CD4-positive, alpha-beta T cell (primary cell): ENCODE measurements at regions not wholly inside any gene's neighbourhood (a gene's known extent, or its start where the extent isn't known, plus 50 kb on each side); places are given as distances from the start of the nearest gene placed in this dataset.

Experiments used
- ATAC-seq: fragments of 200-7000 bp; cut with Tn5 transposase; one replicate; pipeline ENCODE4 v1.10.0; 2022; ENCODE audit warnings: mild to moderate bottlenecking; ENCODE audit not compliant: poor library complexity
- CTCF ChIA-PET: fragments of 350-600 bp; sonication (Branson Sonifier 250); formaldehyde crosslinking; loops from one replicate; lab custom pipeline; 2021; ENCODE audit warnings: antibody characterized with exemption, inconsistent platforms; lab: Charles Lee
- POLR2A ChIA-PET: fragments of 350-600 bp; sonication (Branson Sonifier 250); formaldehyde crosslinking; loops from one replicate; lab custom pipeline; 2021; ENCODE audit warnings: antibody characterized with exemption, inconsistent platforms; lab: Charles Lee
- DNase-seq, 14 experiments: peaks; one replicate each; pipeline ENCODE4 v3.0.0-alpha.2; 2013 to 2020; ENCODE audit warnings: mixed read lengths in 2 of 14
- H3K27ac ChIP-seq, 2 donors: one replicate each; pipeline versions ENCODE4 v1.5.1 to v1.7.0; 2013; ENCODE audit warnings: low read length in 2 of 2, low read depth in 1 of 2, mild to moderate bottlenecking in 1 of 2
- H3K27me3 ChIP-seq, 2 experiments: 1 replicate in 1 of 2; 2 replicates in 1 of 2; pipeline versions ENCODE4 v1.6.1 to v1.7.0; 2013; ENCODE audit warnings: low read length in 2 of 2, control low read depth in 1 of 2, mild to moderate bottlenecking in 1 of 2, moderate library complexity in 1 of 2; ENCODE audit not compliant: insufficient read depth in 2 of 2, control insufficient read depth in 1 of 2
- H3K36me3 ChIP-seq: one replicate; pipeline ENCODE4 v1.6.1; 2013; ENCODE audit warnings: low read length, control low read depth; ENCODE audit not compliant: insufficient read depth
- H3K4me1 ChIP-seq: one replicate; pipeline ENCODE4 v1.6.1; 2013; ENCODE audit warnings: low read length, control low read depth; ENCODE audit not compliant: insufficient read depth
- H3K4me3 ChIP-seq: one replicate; pipeline ENCODE4 v1.5.1; 2013; ENCODE audit warnings: mild to moderate bottlenecking, low read length, moderate library complexity
- H3K9me3 ChIP-seq, 2 experiments: 1 replicate in 1 of 2; 2 replicates in 1 of 2; pipeline versions ENCODE4 v1.6.1 to v1.7.0; 2013; ENCODE audit warnings: low read length in 2 of 2, mild to moderate bottlenecking in 2 of 2, control low read depth in 1 of 2, moderate library complexity in 1 of 2; ENCODE audit not compliant: control insufficient read depth in 1 of 2, insufficient read depth in 1 of 2
- H3K27ac Mint-ChIP-seq: one replicate; pipeline ENCODE4 v1.8.0; 2020; ENCODE audit warnings: mixed read lengths
- H3K27me3 Mint-ChIP-seq: one replicate; pipeline ENCODE4 v1.8.0; 2021; ENCODE audit warnings: mixed read lengths
- H3K36me3 Mint-ChIP-seq: one replicate; pipeline ENCODE4 v1.8.0; 2021; ENCODE audit warnings: low read depth, mixed read lengths
- H3K4me1 Mint-ChIP-seq: one replicate; pipeline ENCODE4 v1.8.0; 2021; ENCODE audit warnings: low read depth, mixed read lengths
- H3K4me3 Mint-ChIP-seq: one replicate; pipeline ENCODE4 v1.8.0; 2020; ENCODE audit warnings: mild to moderate bottlenecking, mixed read lengths
- H3K9me3 Mint-ChIP-seq: one replicate; pipeline ENCODE4 v1.8.0; 2020; ENCODE audit warnings: mixed read lengths
- intact Hi-C, 2 experiments: fragments of 100-400 bp; cut with DNase I in 1 of 2; cut with micrococcal nuclease in 1 of 2; formaldehyde crosslinking; loops; one replicate each; pipeline versions ENCODE4 v1.15.1 to v1.9.0; 2023 to 2025; cut with DNase I, micrococcal nuclease
- TF ChIP-seq, protein P1 (sequence below): fragments of 200-600 bp; IDR thresholded peaks from one replicate; pipeline ENCODE4 v1.8.0; 2022; ENCODE audit warnings: antibody characterized with exemption, mild to moderate bottlenecking

DNA sequence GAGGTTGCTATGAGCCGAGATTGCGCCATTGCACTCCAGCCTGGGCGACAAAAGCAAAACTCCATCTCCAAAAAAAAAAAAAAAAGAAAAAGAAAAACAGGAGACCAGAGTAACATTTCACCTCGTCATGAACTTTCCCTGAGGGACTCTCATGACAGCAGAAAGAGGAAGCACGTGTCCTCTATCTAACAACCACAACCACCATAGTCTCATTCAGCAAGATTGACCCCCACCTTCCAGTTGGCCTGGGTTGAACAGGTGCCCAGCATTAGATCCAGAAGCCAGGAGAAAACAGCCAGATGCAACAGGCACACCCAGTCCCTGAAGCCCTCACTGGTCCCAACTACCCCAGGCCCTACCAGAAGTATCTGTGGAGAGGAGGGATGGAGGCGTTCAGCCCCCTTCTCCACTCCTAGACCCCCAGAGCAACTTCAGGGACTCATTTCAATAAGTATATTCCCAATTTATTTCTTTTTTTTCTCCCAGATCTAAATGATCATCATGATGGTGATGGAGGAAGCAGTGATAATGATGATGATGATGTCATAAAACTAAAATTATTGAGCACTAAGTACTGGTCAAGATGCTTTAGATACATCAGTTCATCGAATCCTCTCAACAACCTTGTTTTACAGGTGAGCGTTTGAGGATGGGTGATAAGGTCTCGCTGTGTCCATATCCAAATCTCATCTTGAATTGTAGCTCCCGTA, 235.0 kb downstream of the EFCAB11 start:
- Histone ChIP-seq H3K4me1 (peaks cover 80% of the 10 kb centered on the region), H3K36me3 (no peaks in the 10 kb centered on the region), H3K27me3 (no peaks in the 10 kb centered on the region), H3K4me3 (no peak overlapping the region), H3K9me3 (no peaks in the 10 kb centered on the region), H3K27ac (peak overlapping the region; percentile 85 to 88)
- peak in 3 of 14 experiments; percentile 50 to 59 (median 58) for DNase-seq
- H3K4me3 Mint-ChIP-seq: peak overlapping the region; percentile 65
- H3K36me3 Mint-ChIP-seq: peaks cover 4% of the 10 kb centered on the region
- no peak for ATAC-seq
- TF ChIP-seq, protein P1, sequence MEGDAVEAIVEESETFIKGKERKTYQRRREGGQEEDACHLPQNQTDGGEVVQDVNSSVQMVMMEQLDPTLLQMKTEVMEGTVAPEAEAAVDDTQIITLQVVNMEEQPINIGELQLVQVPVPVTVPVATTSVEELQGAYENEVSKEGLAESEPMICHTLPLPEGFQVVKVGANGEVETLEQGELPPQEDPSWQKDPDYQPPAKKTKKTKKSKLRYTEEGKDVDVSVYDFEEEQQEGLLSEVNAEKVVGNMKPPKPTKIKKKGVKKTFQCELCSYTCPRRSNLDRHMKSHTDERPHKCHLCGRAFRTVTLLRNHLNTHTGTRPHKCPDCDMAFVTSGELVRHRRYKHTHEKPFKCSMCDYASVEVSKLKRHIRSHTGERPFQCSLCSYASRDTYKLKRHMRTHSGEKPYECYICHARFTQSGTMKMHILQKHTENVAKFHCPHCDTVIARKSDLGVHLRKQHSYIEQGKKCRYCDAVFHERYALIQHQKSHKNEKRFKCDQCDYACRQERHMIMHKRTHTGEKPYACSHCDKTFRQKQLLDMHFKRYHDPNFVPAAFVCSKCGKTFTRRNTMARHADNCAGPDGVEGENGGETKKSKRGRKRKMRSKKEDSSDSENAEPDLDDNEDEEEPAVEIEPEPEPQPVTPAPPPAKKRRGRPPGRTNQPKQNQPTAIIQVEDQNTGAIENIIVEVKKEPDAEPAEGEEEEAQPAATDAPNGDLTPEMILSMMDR: no peak
- no peaks in the 10 kb centered on the region for H3K27me3 Mint-ChIP-seq
- ChIA-PET CTCF (interaction anchor here (1.1 to 2.3 kb wide), 3 partner anchors 17 to 129 kb away, joined by 3 to 18 read pairs (median 3); no protein-coding TSS in a partner anchor), POLR2A (interaction anchor here (3.0 to 3.9 kb wide), 2 partner anchors 78 to 100 kb away, joined by 32 to 71 read pairs; no protein-coding TSS in a partner anchor)
- H3K9me3 Mint-ChIP-seq: peaks cover 3% of the 10 kb centered on the region
- H3K27ac Mint-ChIP-seq: peak overlapping the region; percentile 95
- H3K4me1 Mint-ChIP-seq: peaks cover 85% of the 10 kb centered on the region
- intact Hi-C loops: loop anchor here (1.0 to 5.0 kb wide), 7 partner anchors 15 to 303 kb away; no protein-coding TSS in a partner anchor

DNA sequence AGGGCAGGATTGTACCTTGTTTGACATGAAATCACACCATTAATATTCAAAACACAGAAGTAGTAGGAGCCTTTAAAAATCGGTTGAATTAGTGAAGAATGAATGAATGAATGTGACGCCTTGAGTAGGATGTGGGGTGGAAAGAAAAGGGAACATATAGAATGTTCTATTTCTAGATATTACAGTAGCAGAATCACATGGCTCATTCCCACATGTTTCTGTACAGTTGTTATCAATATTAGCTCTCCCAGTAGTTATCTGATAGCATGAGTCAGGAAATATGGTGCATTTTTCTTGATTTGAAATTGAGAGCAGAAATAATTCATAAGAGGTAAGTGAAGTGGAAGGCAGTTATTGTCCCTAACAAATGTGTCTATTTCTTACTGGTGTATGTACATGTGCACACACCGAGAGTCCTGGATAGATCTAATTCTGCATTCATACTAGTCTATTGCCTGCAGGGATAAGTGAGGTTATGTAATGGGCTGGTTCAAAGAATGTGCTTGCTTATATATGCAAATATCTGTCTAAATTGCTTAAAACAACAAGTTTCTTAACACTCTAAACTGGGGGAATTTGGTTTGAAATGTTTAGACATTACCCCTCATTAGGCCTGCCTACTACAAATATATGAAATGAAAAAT, 245.4 kb downstream of the EFCAB11 start:
- Mint-ChIP-seq H3K4me3 (no peak overlapping the region), H3K27me3 (no peaks in the 10 kb centered on the region), H3K36me3 (no peaks in the 10 kb centered on the region), H3K9me3 (peaks cover 7% of the 10 kb centered on the region), H3K27ac (no peak overlapping the region), H3K4me1 (peaks cover 13% of the 10 kb centered on the region)
- no peaks in the 10 kb centered on the region for H3K27me3 ChIP-seq
- no peak overlapping the region for H3K27ac ChIP-seq
- DNase-seq (no peak), ATAC-seq (no peak)
- no peak overlapping the region for H3K4me3 ChIP-seq
- ChIA-PET POLR2A (interaction anchor here (2.7 kb wide), 1 partner anchor 12 kb away, joined by 14 read pairs; no protein-coding TSS in a partner anchor), CTCF (no interaction called here)
- no peaks in the 10 kb centered on the region for H3K4me1 ChIP-seq
- H3K36me3 ChIP-seq: no peaks in the 10 kb centered on the region
- H3K9me3 ChIP-seq: peaks cover 0 to 10% of the 10 kb centered on the region in 2 experiments
- TF ChIP-seq, protein P1: no peak
- intact Hi-C loops: no loop called here

DNA sequence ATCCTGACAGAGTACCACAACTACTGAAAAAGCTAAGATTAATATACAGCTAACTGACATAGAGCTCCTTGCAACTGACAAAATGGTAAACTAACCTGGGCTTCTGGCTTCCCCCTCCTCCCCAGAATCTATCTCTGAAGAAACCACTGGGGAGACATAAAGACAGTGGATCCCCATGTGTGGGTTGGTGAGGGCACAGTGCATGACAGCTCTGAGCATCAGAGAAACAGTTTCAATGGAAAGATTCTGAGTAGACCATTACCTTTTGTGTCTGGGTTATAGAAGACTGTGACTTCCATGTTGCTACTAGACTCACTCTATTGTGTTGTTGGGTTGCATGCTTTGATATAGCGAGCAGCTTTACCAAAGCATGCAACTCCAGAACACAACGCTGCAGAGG, 247.4 kb downstream of the EFCAB11 start:
- H3K9me3 ChIP-seq: peaks cover 0 to 7% of the 10 kb centered on the region in 2 experiments
- no peaks in the 10 kb centered on the region for H3K27me3 Mint-ChIP-seq
- H3K4me1 Mint-ChIP-seq: peaks cover 31% of the 10 kb centered on the region
- no peak for ATAC-seq
- H3K36me3 ChIP-seq: no peaks in the 10 kb centered on the region
- DNase-seq: no peak
- no peaks in the 10 kb centered on the region for H3K36me3 Mint-ChIP-seq
- peaks cover 9% of the 10 kb centered on the region for H3K9me3 Mint-ChIP-seq
- ChIA-PET POLR2A (interaction anchor here (2.7 kb wide), 1 partner anchor 14 kb away, joined by 14 read pairs; no protein-coding TSS in a partner anchor), CTCF (no interaction called here)
- no peak overlapping the region for H3K27ac Mint-ChIP-seq
- peaks cover 13% of the 10 kb centered on the region for H3K4me1 ChIP-seq
- H3K27me3 ChIP-seq: no peaks in the 10 kb centered on the region
- H3K4me3 Mint-ChIP-seq: no peak overlapping the region
- H3K27ac ChIP-seq: no peak overlapping the region
- TF ChIP-seq, protein P1: no peak
- H3K4me3 ChIP-seq: no peak overlapping the region
- intact Hi-C loops: no loop called here
